Upper lobe of left lung (tissue), 4 donors: ENCODE measurements at regions not wholly inside any gene's neighbourhood (a gene's known extent, or its start where the extent isn't known, plus 50 kb on each side); places are given as distances from the start of the nearest gene placed in this dataset.

ENCODE experiments used
- CTCF ChIP-seq, 6 experiments: fragments of 450-650 bp in 4 of 6; fragments of 200-600 bp in 2 of 6; sonication (generic) in 2 of 6; IDR thresholded peaks; one replicate each; pipeline ENCODE4 v1.5.1; 2016 to 2019; ENCODE audit warnings: antibody characterized with exemption in 6 of 6
- POLR2AphosphoS5 ChIP-seq, 2 donors: sonication (generic); formaldehyde crosslinking; IDR thresholded peaks; one replicate each; pipeline ENCODE4 v1.5.1; 2017; ENCODE audit warnings: antibody characterized with exemption in 2 of 2

- TF ChIP-seq POLR2AphosphoS5 (IDR thresholded peaks at IDR 0.05) (no peak), CTCF (IDR thresholded peaks at IDR 0.05) (no peak)
Observed at GRCh38 chrX:39205467-39205866, 404.2 kb downstream of the MID1IP1 start.
